A673 (cell line): ENCODE measurements at regions not wholly inside any gene's neighbourhood (a gene's known extent, or its start where the extent isn't known, plus 50 kb on each side); places are given as distances from the start of the nearest gene placed in this dataset.

Experiments
- CTCF ChIP-seq: fragments of 300-800, 200-600 bp; sonication (generic); conservative IDR thresholded peaks from 2 replicates; pipeline ENCODE4 v1.5.1; 2017; ENCODE audit warnings: low read depth, mild to moderate bottlenecking, antibody characterized with exemption, low read length, moderate library complexity, mixed read lengths
- EZH2 ChIP-seq: fragments of 200-600 bp; sonication (generic); IDR thresholded peaks from 2 replicates; pipeline ENCODE4 v1.6.1; 2017; ENCODE audit warnings: borderline replicate concordance, low read depth, mild to moderate bottlenecking, mixed read lengths, antibody characterized with exemption, low read length; ENCODE audit not compliant: poor library complexity, severe bottlenecking

- TF ChIP-seq EZH2 (no peak), CTCF (no peak)
These were observed 99.9 kb upstream of the MAP1LC3B2 start for GRCh38 chr12:116459011-116459875.
